Ishikawa (cell line): ENCODE measurements at regions not wholly inside any gene's neighbourhood (a gene's known extent, or its start where the extent isn't known, plus 50 kb on each side); places are given as distances from the start of the nearest gene placed in this dataset.

Experiments
- CEBPB ChIP-seq: IDR thresholded peaks from 2 replicates; pipeline ENCODE4 v1.6.1; 2012
- CREB1 ChIP-seq: IDR thresholded peaks from 2 replicates; pipeline ENCODE4 v1.6.1; 2012; ENCODE audit warnings: low read depth
- MAX ChIP-seq: IDR thresholded peaks from 2 replicates; pipeline ENCODE4 v1.6.1; 2012
- NFIC ChIP-seq: IDR thresholded peaks from 2 replicates; pipeline ENCODE4 v1.6.1; 2012
- RAD21 ChIP-seq: IDR thresholded peaks from 2 replicates; pipeline ENCODE4 v1.6.1; 2012; ENCODE audit warnings: low read depth
- TEAD4 ChIP-seq: IDR thresholded peaks from 2 replicates; pipeline ENCODE4 v1.6.1; 2012
- YY1 ChIP-seq: IDR thresholded peaks from 2 replicates; pipeline ENCODE4 v1.6.1; 2012; ENCODE audit warnings: low read depth

GRCh38 chr1:233722212-233722979 is 108.5 kb downstream of the KCNK1 start:
- TF ChIP-seq RAD21 (no peak), MAX (no peak), YY1 (no peak), CREB1 (no peak), TEAD4 (no peak), CEBPB (no peak), NFIC (no peak)
